Endothelial cell (in vitro differentiated cells): ENCODE measurements at regions not wholly inside any gene's neighbourhood (a gene's known extent, or its start where the extent isn't known, plus 50 kb on each side); places are given as distances from the start of the nearest gene placed in this dataset.

ENCODE experiments used
- DNase-seq: peaks from one replicate; pipeline ENCODE4 v3.0.0; 2021; ENCODE audit warnings: low spot score
- H3K27ac Mint-ChIP-seq: one replicate; pipeline ENCODE4 v1.8.0; 2021; ENCODE audit warnings: mixed read lengths, inconsistent platforms; ENCODE audit not compliant: unreplicated experiment
- H3K27me3 Mint-ChIP-seq: one replicate; pipeline ENCODE4 v1.8.0; 2021; ENCODE audit warnings: mild to moderate bottlenecking, moderate library complexity, mixed read lengths, inconsistent platforms; ENCODE audit not compliant: unreplicated experiment
- H3K36me3 Mint-ChIP-seq: one replicate; pipeline ENCODE4 v1.8.0; 2021; ENCODE audit warnings: mild to moderate bottlenecking, low read depth, mixed read lengths, inconsistent platforms; ENCODE audit not compliant: unreplicated experiment
- H3K4me1 Mint-ChIP-seq: one replicate; pipeline ENCODE4 v1.8.0; 2021; ENCODE audit warnings: mild to moderate bottlenecking, mixed read lengths, inconsistent platforms; ENCODE audit not compliant: unreplicated experiment
- H3K4me3 Mint-ChIP-seq: one replicate; pipeline ENCODE4 v1.8.0; 2021; ENCODE audit warnings: mild to moderate bottlenecking, mixed read lengths, inconsistent platforms; ENCODE audit not compliant: unreplicated experiment
- H3K9me3 Mint-ChIP-seq: one replicate; pipeline ENCODE4 v1.8.0; 2021; ENCODE audit warnings: mixed read lengths, inconsistent platforms; ENCODE audit not compliant: unreplicated experiment
- TF ChIP-seq, protein P1 (sequence below): fragments of 200-600 bp; sonication (generic); IDR thresholded peaks from one replicate; pipeline ENCODE4 v1.5.0; 2021; ENCODE audit warnings: antibody characterized with exemption; ENCODE audit not compliant: unreplicated experiment

DNA sequence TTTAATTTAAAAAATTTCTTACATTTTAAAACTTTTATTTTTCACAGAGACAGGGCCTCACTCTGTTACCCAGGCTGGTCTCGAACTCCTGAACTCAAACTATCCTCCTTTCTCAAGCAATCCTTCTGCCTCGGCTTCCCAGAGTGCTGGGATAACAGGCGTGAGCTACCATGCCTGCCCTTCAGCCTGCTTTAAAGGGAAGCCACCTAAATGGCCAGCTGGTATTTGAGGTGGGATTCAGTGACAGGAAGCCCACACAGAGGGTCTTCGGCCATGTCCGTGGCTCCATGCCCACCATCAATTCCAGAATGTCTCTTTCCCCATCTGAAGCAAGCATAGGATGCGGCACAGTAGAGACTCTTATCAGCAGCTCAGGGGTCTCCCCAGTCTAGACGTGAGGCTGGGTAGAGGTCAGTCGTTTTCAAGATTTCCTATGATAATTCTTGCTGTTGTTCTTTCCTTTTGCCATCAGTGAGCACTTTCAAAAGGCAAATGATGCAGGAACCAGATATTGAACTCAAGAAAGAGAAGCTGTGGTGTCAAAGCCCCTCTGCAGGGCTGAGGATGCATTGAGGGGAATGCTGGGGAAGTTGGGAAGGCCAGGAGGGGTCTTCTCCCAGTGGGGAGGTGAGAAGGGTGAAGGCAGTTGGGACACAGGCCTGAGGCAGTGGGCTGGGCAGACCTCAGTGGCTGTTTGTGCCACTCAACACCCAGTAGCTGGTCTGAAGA is 291.5 kb upstream of the IGFBP3 start:
- Mint-ChIP-seq H3K27me3 (peaks cover 14% of the 10 kb centered on the region), H3K4me1 (peaks cover 54% of the 10 kb centered on the region), H3K27ac (no peak overlapping the region), H3K4me3 (no peak overlapping the region), H3K9me3 (no peaks in the 10 kb centered on the region), H3K36me3 (no peaks in the 10 kb centered on the region)
- TF ChIP-seq, protein P1, sequence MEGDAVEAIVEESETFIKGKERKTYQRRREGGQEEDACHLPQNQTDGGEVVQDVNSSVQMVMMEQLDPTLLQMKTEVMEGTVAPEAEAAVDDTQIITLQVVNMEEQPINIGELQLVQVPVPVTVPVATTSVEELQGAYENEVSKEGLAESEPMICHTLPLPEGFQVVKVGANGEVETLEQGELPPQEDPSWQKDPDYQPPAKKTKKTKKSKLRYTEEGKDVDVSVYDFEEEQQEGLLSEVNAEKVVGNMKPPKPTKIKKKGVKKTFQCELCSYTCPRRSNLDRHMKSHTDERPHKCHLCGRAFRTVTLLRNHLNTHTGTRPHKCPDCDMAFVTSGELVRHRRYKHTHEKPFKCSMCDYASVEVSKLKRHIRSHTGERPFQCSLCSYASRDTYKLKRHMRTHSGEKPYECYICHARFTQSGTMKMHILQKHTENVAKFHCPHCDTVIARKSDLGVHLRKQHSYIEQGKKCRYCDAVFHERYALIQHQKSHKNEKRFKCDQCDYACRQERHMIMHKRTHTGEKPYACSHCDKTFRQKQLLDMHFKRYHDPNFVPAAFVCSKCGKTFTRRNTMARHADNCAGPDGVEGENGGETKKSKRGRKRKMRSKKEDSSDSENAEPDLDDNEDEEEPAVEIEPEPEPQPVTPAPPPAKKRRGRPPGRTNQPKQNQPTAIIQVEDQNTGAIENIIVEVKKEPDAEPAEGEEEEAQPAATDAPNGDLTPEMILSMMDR = no peak
- DNase-seq = no peak

DNA sequence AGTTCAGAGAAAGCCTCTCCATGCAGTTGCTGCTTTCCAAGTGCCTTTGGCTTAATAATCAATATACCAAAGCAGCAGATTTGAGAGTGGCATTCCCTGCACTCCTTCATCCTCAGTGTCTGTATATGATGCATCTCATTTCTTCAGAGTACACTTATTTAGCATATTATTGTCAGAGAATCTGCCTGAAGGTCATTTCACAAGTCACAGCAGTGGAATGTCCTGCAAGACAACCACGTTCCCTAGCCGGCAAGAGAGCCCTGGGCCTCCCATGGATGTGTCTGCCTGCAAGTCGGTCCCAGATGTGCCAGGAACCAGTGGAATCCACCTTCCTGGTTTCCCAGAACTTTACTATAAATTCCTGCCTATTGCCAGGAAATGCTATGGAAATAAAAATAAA is 289.4 kb upstream of the IGFBP3 start:
- peaks cover 5% of the 10 kb centered on the region for H3K36me3 Mint-ChIP-seq
- H3K4me1 Mint-ChIP-seq = peaks cover 53% of the 10 kb centered on the region
- DNase-seq = no peak
- peak overlapping the region; percentile 53 for H3K27ac Mint-ChIP-seq
- H3K9me3 Mint-ChIP-seq = no peaks in the 10 kb centered on the region
- H3K4me3 Mint-ChIP-seq = no peak overlapping the region
- TF ChIP-seq, protein P1 = no peak
- H3K27me3 Mint-ChIP-seq = peaks cover 13% of the 10 kb centered on the region

DNA sequence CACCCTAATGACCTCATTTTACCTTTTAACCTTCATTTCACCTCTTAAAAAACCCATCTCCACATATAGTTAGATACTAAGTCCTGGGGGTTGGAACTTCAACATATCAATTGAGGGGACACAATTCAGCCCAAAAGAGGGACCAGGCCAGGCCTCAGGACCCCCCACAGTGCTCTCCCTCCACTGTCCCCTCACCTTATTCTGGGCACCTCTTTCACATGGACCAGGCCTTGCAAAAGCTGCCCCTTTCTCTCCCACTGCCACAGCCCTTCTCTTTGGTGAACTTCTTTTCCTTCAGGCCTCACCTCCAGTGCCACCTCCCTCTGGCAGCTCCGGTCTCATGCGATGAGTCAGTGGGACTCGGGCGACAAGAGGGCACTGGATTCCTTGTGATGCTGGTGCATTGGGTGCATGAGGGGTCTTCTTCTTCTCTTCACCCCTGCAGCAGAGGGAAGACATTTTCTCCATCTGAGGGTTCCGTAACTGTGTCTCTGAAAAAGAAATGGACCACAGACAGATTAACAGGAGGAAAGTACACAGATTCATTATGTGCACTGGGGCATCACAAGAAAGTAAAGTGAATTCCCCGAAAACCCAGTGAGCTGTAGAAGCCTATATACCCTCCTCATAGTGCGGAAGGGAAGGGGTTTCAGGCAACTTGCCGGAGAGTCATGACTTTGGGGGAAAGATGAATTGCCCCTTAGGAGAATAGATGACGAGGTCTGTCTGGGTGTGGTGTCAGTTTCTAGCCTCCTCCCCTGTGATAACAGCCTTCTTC is 288.7 kb upstream of the IGFBP3 start:
- no peaks in the 10 kb centered on the region for H3K9me3 Mint-ChIP-seq
- H3K36me3 Mint-ChIP-seq = peaks cover 5% of the 10 kb centered on the region
- H3K4me1 Mint-ChIP-seq = peaks cover 48% of the 10 kb centered on the region
- H3K27me3 Mint-ChIP-seq = peaks cover 9% of the 10 kb centered on the region
- TF ChIP-seq, protein P1 = no peak
- H3K4me3 Mint-ChIP-seq = no peak overlapping the region
- no peak for DNase-seq
- H3K27ac Mint-ChIP-seq = peak overlapping the region; percentile 94

DNA sequence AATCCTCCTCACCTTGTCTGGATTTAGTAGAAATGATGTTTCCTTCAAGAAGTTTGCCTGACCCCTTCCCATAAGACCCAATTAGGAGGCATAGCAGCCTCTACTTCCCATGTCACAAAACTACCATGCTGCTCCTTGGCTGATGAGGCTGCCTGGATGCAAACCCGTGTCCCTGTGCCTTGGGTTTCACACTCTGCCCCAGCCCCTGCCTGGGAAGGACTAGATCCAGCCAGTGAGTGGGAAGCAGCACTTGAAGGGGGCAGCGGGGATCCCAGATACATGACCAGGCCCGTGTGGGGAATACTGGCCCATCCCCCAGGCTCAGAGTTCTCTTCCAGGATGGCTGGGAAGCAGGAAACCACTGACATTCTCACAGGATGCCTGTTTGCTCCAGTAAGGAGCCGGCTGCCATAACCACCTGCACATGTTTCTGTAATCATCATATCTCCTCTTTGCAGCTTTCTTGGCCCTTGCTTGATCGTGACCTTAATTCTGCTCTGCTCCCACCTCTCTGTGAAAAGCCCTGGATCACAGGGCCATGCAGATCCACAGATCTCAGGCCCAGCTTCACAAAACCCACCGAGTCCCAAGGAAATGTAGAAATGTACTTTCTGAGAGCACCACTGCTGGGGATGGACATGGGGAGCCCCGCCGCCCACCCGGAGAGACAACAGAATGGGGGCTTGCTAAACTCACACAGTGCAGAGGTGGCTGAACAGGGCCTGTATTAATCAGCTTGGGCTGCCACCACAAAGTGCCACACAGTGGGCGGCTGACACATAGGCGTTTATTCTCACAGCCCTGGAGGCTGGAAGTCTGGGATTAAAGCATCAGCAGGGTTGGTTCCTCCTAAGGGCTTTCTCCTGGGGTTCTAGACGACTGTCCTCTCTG is 287.8 kb upstream of the IGFBP3 start:
- H3K4me3 Mint-ChIP-seq = no peak overlapping the region
- TF ChIP-seq, protein P1 = no peak
- peaks cover 5% of the 10 kb centered on the region for H3K36me3 Mint-ChIP-seq
- peaks cover 48% of the 10 kb centered on the region for H3K4me1 Mint-ChIP-seq
- no peaks in the 10 kb centered on the region for H3K9me3 Mint-ChIP-seq
- peaks cover 9% of the 10 kb centered on the region for H3K27me3 Mint-ChIP-seq
- H3K27ac Mint-ChIP-seq = peak overlapping the region; percentile 94
- peak; percentile 36 for DNase-seq
